ENCODE measurements at regions not wholly inside any gene's neighbourhood (a gene's known extent, or its start where the extent isn't known, plus 50 kb on each side); places are given as distances from the start of the nearest gene placed in this dataset.

GRCh38 chr18:41237317-41237716 is 717.7 kb upstream of the PIK3C3 start:
- no peak for DNase-seq (ENCODE audit: low read depth)

DNA sequence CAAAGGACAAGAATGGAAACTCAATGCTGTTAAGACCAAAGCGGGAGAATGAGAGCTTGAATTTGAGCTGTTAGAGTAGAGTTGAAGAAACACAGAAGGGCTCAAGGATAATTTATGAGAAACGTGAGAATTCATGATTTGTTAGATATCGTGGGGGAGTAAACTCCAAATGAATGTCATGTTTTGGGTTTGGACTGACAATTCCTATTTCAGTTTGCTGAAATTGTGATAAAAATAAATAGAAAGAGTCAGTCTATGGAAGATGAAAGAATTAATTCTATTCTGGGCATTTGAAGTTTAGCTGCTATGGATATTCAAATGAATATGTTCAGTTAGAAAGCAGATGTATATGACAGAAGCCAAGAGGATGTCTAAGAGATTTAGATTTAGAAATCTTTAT is 723.4 kb upstream of the PIK3C3 start:
- DNase-seq (ENCODE audit: low read depth) = no peak

DNA sequence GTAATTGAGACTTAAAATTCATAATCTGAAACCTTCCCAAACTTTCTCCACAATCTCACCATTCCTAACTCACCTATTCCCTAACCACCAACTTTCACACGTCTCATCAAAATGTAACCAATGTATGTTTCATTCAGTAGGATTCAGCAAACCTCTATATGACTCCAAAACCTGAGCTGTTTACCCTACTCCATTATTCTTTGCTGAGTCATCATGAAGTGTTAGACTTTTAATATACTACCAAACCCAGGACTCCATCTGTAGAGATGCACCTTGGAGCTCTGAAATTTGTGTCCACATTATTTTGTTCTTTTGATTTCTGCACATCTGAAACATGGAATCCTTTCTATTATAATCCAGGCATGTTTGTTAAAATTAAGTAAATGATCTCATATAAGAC is 727.0 kb upstream of the PIK3C3 start:
- DNase-seq (ENCODE audit: low read depth) = no peak

- no peak for DNase-seq (ENCODE audit: low read depth)
These were observed 728.1 kb upstream of the PIK3C3 start for GRCh38 chr18:41226911-41227310.

GRCh38 chr18:41226186-41226585 is 728.8 kb upstream of the PIK3C3 start:
- DNase-seq (ENCODE audit: low read depth) = no peak

- DNase-seq (ENCODE audit: low read depth) = no peak
These were observed 738.6 kb upstream of the PIK3C3 start for GRCh38 chr18:41216341-41217003.

GRCh38 chr18:41207706-41208105 is 747.3 kb upstream of the PIK3C3 start:
- DNase-seq (ENCODE audit: low read depth) = no peak

DNA sequence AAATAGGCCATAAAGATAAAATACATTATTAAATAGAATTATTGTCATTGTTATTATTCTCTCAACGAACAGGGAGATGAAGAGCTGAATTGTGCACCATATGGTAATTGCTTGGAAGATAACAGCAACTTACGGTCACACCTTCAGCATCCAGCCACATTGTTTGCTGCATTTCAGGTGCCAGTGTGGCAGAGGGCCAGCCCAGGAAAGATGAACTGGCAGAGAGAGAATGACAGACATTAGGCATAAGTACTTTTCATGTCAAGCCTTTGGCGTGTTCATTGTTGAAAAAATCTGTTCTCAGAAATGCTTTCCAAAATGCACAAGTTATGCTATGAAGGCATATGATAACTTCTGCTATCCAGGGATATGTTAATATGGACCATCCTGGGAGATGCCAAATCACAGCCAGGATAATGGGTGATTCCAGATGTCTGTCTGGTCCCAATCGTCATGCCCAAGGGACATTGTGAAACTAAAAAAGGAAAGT is 748.6 kb upstream of the PIK3C3 start:
- no peak for DNase-seq (ENCODE audit: low read depth)

DNA sequence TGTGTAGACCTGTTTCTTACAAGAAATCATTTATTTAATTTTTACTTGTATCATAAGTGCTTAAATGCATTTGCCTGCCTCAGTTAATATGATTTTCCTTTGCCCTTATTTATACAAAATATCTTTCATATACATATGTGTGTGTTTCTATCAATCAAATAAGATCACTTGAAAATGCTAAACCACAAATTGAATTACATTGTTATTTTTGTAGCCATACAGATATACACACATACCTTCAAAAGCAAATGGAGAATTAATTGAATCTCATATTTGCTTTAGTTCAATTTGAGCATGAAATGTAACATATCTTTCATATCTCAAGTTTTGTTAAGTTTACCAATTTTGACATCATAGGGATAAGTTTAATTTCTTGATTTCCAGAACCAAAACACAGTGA is 755.8 kb upstream of the PIK3C3 start:
- no peak for DNase-seq (ENCODE audit: low read depth)

DNA sequence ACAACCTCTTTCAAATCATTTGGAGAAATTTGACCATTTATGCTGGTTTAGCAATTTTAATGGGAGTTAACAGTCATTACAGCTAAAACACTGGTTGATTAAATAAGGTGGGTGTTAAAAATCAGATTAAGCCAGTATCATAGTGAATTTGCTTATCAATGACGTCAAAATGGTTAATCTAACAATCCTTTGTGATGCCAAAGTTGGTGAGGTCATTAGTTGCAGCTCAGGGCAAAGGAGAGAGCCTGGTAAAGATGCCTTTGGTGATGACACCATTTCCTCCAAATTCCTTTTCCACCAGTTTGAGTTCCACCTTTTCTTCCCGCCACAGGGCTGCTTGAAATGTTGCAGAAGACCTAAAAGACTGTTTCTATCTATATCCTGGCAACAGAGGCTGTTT is 757.1 kb upstream of the PIK3C3 start:
- DNase-seq (ENCODE audit: low read depth) = no peak

DNA sequence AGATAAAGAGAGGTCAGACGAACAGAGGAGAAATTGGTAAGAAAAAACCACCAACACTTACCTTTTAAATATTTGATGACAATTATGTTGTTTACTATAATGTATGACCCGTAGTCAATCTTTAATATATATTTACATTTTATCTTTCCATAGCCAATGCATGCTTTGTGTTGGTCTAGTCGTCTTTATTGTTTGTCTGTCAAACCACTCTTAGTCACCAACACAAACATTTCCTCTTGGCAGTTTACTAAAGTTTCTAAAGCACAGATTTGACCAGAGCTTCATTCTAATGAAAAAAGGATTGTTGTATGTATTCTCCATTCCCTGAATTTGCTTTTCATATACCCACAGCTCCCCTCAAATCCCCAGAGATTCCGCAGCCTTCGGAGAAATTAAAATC is 784.7 kb upstream of the PIK3C3 start:
- DNase-seq (ENCODE audit: low read depth) = no peak

DNA sequence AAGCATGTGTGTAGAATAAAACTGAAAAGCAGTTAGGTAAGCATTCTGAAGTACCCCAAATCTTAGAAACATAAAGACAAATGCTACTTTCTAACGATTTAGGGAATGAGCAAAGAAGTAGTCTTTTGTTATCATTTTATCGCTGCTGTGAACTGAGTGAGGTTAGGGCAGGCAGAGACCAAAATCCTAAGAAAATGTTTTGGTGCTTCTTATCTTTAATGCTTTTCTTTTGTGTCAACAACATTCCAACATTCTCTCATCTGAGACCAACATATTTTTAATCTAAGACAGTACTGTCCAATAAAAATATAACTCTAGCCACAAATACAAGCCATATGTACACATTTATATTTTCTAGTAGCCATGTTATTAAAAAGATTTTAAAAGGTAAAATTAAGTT is 789.4 kb upstream of the PIK3C3 start:
- DNase-seq (ENCODE audit: low read depth) = no peak

DNA sequence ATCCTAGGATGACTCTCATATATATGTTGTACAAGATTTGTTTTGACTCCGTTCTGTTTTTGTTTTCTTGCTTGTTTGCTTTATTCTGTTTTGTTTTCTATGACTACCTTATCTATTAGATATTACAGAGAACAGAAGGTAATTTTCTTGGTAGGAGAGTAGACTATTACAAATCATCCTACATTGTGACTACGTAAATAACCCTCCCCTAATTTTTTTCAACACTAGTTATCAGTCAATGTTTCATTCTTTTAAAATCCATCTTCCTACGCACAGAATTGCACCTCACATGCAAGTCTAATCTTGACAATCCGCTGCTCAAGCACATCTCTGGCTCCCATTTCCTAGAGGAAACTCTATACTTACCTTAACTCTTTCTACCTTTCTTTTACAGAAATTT is 792.3 kb upstream of the PIK3C3 start:
- DNase-seq (ENCODE audit: low read depth) = no peak

GRCh38 chr18:41162191-41162590 is 792.8 kb upstream of the PIK3C3 start:
- DNase-seq (ENCODE audit: low read depth) = no peak

- DNase-seq (ENCODE audit: low read depth) = no peak
These were observed 798.9 kb upstream of the PIK3C3 start for GRCh38 chr18:41155910-41156851.

DNA sequence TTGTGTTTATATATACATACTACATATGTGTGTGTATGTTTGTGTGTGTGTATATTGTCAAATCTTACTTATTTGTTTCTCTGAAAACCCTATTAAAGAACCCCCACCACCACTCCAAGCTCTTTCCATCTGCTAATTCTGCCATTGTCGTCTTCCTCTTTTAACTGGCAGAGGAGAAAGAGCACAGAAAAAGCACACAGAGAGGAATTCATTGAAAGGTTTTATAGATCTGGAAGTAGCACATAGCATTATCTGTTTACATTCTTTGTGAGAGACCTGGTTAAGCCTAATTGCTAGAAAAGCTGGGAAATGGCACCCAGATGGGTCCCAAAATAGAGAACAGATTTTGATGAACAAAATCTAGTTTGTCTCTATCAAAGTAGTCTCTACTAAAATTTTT is 800.0 kb upstream of the PIK3C3 start:
- no peak for DNase-seq (ENCODE audit: low read depth)

DNA sequence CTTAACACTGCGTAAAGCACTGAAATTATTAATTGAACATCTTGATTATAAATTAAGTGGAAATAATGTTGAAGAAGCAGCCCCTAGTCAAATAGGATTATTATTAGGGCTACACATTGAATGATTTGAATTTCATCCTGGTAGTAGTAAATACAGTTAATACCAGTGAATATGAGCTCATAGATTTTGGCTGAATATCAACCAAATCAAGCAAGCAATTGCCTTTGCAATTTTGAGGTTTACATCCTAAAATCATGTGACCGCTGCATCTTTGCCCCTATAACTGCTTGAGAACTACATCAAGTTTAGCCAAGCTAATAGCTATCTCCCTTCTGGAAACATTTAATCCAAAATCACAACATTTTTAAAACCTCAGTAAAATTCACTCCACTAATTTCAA is 801.2 kb upstream of the PIK3C3 start:
- no peak for DNase-seq (ENCODE audit: low read depth)

DNA sequence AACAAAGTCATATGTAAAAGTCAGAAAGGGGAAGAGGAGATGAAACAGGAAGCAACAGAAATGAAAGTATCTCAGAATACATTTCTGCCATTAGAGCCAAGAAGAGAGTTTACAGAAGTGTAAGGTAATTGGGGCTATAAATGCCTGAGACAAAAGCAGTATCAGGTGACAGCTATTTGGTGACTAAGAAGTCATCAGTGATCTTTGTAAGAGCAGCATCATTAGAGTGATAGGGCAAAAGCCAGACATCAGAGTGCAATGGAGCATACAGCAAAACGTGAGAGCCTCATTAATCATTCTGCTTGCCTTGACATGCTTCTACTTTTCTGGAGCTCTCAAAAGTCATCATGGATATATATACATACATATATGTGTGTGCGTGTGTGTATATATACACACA is 804.7 kb upstream of the PIK3C3 start:
- DNase-seq (ENCODE audit: low read depth) = no peak

DNA sequence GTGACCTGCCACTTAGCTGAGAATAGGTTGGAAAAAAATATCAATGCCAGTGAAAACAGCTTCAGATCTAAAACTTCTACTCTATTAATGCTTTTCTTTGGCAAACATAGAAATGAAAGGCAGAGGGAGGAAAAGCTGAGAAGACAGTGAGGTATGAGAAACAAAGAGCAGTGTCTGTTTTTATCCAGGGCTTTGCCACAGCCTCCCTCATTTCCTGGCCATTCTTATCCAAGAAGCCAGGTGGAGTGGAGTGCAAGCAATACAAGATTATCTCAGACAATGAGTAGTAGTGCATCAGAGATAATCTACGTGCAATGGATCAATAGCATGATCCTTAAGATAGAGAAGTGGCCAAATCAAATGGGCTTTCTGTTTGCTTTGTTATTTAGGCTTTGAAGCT is 808.7 kb upstream of the PIK3C3 start:
- no peak for DNase-seq (ENCODE audit: low read depth)

- DNase-seq (ENCODE audit: low read depth) = no peak
These were observed 809.5 kb upstream of the PIK3C3 start for GRCh38 chr18:41145516-41145915.

- no peak for DNase-seq (ENCODE audit: low read depth)
These were observed 810.6 kb upstream of the PIK3C3 start for GRCh38 chr18:41144441-41144840.

DNA sequence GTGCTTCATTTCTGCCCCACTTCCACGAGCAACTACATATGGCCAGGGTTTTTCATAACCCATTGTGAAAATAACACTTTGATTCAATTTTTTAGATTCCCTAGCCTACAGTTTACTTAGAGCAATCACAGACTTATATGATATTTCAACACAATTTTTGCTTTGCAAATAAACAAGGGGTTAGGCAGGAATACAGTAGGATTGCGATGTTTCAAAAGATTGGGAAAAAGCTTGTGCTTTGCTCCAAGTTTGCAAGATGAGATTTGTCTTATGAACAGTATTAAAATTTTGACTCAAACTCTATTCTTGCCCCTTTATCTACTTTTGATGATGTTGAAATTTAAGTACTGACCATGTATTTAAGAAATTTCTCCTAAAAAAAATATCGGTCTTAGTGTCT is 814.5 kb upstream of the PIK3C3 start:
- DNase-seq (ENCODE audit: low read depth) = no peak

DNA sequence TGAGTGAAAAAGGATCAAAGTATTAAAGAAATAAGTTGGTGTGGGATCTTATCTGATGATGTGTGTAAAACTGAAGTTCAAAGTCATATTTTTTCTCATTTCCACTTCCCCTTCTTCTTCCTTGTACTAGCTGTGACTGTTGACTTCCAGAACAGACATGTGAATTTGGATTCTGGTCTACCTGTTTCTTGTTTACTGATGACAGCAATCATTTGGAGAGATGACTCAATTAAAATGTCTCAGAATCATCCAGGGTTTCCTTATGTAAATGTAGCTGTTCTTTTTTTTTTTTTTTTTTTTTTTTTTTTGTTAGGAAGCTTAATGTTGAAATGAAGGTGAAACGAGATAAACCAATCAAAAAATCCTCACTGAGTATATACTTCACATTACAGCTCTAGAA is 819.9 kb upstream of the PIK3C3 start:
- no peak for DNase-seq (ENCODE audit: low read depth)

All from RPMI7951 (cell line).